Activated effector memory CD4-positive, alpha-beta T cell treated with Interleukin-2 at 50 U/mL for 16 hours (primary cell): ENCODE measurements at regions not wholly inside any gene's neighbourhood (a gene's known extent, or its start where the extent isn't known, plus 50 kb on each side); places are given as distances from the start of the nearest gene placed in this dataset.
"Not testable (repeated sequence)": the region's sequence is repeated elsewhere in the genome, so short reads cannot be mapped to it uniquely, and the experiment has no call there.

Source experiments
- DNase-seq: peaks from one replicate; pipeline ENCODE4 v3.0.0-alpha.2; 2020

DNA sequence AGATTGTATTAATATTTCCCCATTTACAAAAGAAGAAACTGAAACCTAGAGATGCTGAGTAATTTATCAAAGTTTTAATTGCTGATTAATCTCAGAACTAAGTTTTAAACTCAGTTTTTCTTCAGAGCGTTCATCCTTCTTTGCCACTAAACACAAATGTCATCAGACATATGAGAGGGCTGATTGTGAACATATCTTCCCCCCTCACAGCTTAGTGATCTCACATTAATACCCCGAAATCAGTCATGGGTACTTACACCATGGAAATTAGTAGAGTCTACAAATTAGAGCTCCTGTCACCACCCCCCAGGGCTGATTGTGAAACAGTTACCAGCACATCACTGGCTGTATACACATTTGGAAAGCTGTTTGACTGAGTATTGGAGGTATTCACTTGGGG is 189.3 kb upstream of the SGO1 start:
- DNase-seq, result no peak

DNA sequence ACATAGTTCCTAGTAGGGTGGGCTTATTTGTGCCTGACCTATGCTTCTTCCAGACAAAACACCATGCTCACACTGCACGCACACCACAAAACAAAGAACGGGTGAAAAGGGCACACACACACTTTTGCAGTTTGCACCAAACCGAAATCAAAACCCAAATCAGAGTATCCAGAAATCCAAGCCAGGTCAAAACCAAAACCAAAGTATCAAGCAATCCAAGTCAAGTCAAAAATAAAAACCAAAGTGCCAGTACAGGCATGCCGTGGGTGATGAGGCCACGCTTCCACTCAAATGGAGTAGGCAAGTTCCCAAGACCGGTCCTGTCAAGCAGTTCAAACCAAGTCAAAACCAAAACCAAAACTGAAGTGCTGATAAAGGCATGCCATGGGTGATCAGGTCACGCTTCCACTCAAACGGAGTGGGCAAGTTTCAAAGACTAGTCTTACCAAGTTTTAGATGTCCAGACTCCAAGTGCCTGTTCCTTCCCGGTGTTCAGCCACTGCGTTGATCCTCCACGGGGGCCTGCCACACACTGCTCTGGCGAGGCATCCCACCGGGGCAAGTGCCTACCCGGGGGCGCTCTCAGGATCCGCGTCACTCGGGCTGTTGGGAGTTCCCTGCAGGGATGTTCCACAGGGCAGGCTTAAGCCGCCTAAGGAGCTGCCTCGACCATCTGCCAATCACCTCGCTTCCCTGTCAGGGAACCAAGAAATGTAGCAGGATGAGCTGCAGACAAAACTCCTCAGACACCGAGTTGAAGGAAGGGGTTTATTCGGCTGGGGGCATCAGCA is 184.5 kb upstream of the SGO1 start:
- DNase-seq, result not testable (repeated sequence)

GRCh38 chr3:20361000-20361399 is 175.0 kb upstream of the SGO1 start:
- no peak for DNase-seq

DNA sequence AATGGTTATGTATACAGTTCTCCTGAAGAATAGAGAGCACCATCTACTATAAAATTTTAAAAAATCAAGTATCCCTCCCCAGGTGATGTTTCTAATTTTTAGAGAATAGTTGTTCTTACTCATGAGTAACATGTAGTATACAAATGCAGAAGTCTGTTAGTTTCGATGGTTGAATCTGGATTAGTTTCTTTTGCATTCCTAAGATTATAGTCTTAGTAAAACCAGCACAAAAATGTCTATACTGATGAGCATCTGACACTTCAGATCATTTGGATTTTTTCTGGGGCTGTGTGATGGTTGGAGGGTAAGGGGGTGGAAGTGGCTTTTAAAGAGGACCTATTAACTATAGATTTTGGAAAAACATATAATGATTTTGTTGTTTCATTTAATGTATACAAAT is 167.3 kb upstream of the SGO1 start:
- no peak for DNase-seq

DNA sequence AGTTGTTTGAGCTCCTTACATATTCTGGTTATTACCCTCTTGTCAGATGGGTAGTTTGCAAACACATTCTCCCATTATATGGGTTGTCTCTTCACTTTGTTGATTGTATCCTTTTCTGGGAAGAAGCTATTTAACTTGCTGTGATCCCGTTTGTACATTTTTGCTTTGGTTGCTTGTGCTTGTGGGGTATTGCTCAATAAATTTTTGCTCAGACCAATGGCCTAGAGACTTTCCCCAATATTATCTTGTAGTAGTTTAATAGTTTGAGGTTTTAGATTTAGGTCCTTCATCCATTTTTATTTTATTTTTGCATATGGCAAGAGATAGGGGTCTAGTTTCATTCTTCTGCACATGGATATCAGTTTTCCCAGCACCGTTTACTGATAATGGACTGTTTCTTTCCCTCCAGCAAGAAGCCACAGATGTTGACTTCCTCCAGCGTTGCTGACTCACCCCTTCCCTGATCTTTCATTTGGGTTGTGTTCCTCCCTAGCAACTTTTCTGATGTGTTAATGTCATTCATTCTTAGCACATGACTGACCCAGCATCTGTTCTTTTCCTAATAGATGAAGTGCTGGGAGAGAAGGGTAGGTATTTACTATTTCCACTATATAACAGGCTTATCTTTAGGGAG is 166.7 kb upstream of the SGO1 start:
- DNase-seq, result no peak

DNA sequence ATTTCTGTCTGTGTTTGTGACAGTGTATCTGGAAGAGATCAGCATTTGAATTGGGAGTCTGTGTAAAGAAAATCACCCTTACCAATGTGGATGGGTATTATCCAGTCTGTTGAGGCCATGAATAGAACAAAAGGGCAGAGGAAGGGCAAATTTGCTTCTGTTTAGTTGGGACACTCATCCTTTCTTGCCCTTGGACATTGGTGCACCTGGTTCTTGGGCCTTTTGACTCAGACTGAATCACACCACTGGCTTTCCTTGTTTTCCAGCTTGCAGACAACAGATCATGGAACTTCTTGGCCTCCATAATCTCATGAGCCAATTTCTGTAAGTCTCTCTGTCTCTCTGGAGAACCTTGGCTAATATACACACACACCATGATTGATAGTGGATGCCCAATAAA is 164.4 kb upstream of the SGO1 start:
- DNase-seq, result no peak

DNA sequence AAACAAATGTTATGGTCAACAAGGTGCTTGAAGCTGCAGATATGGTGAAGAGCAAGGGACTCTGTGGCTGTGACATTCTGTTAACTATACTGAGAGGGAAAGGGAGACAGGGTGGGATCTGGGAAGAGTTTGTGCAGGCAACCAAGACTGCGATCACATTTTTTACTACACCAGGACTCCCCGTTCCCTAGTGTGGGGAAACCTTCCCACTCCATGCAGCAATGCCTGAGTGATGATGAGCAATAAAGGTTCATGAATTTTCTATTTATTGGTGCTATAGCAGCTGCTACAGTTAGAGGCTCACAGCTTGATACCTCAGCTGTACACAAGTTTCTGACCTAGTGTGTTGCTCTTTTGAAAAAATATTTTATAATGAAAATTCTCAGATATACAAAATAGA is 160.9 kb upstream of the SGO1 start:
- DNase-seq, result no peak

GRCh38 chr3:20346369-20346768 is 160.4 kb upstream of the SGO1 start:
- DNase-seq, result no peak

GRCh38 chr3:20344400-20344959 is 158.5 kb upstream of the SGO1 start:
- DNase-seq, result no peak

GRCh38 chr3:20343790-20344189 is 157.8 kb upstream of the SGO1 start:
- no peak for DNase-seq

DNA sequence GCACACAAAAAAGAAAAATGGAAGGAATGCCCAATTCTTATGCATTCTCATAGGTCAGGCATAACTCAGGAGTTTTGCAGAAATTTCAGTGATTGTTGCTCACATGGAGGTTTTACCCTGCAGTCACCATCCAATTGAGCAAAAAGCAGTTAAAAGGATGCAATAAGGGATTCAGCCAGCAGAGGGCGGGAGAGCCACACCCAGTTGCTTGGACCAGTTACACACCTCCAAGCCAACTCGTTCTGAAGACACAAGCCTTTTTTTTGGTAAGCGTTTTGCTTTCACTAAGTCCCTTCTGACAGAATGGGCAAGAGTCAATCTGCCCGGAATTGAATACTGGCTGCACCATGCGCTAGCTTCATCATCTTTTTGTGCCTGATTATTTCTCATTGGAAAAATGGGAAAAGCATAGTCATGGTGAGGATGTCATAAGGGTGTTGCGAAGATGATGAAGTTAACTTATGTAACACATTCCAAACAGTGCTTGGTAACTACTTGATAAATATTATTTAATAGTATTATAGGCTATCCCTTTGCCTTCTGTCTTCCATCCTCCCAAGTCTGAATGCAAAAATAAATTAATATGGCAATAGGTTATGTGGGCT is 154.4 kb upstream of the SGO1 start:
- peak; percentile 21 for DNase-seq

DNA sequence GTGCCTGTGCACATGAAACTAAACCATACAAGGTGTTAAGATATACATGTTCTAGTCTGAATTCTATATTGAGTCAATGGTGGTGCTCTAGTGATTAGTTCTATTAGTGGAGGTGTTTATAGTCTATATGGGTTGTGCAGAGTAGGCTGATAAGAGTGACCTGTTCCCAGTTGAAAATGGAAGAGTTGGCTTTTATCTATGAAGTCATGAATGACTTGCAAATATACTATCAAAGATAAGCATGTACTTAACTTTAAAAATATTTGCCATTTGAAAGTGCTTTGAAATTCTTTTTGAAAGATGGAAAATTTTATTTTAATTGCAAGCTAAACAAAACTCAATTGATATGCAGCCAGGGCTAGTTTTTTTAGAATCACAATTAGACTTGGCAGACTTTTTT is 150.6 kb upstream of the SGO1 start:
- DNase-seq, result no peak

GRCh38 chr3:20334842-20335241 is 148.8 kb upstream of the SGO1 start:
- no peak for DNase-seq

- no peak for DNase-seq
Observed at GRCh38 chr3:20327889-20328288, 141.9 kb upstream of the SGO1 start.

- no peak for DNase-seq
Observed at GRCh38 chr3:20326541-20326940, 140.5 kb upstream of the SGO1 start.

- no peak for DNase-seq
Observed at GRCh38 chr3:20325563-20325962, 139.6 kb upstream of the SGO1 start.

GRCh38 chr3:20324664-20325478 is 138.9 kb upstream of the SGO1 start:
- no peak for DNase-seq

GRCh38 chr3:20323307-20323927 is 137.4 kb upstream of the SGO1 start:
- no peak for DNase-seq

GRCh38 chr3:20322085-20322484 is 136.1 kb upstream of the SGO1 start:
- no peak for DNase-seq

DNA sequence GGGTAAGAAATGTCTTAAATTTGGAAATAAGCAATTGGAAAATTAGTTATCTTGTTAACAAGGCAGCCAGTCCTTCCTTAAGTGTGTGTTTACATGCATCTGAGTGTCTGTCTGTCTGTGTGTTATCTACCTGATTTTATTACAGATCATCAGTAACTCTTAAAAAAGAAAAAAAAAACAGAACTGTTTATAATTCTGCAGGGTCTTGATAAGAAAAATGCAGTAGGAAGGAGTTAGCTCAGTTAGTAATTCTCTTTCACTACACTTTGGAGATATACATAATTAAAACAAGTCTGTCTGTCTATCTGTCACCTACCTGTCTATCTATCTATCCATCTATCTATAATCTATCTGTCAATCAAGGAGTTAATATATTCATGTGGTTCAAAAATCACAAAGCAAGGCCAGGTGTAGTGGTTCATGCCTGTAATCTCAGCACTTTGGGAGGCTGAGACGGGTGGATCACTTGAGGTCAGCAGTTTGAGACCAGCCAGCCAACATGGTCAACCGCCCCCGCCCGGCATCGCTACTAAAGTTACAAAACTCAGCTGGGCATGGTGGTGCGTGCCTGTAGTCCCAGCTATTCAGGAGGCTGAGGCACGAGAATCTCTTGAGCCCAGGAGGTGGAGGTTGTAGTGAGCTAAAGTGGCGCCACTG is 135.5 kb upstream of the SGO1 start:
- DNase-seq, result no peak

GRCh38 chr3:20320489-20320888 is 134.5 kb upstream of the SGO1 start:
- no peak for DNase-seq

GRCh38 chr3:20319551-20319950 is 133.5 kb upstream of the SGO1 start:
- DNase-seq, result no peak
